ENCODE measurements at regions not wholly inside any gene's neighbourhood (a gene's known extent, or its start where the extent isn't known, plus 50 kb on each side); places are given as distances from the start of the nearest gene placed in this dataset.
"Not testable (repeated sequence)": the region's sequence is repeated elsewhere in the genome, so short reads cannot be mapped to it uniquely, and the experiment has no call there.

DNA sequence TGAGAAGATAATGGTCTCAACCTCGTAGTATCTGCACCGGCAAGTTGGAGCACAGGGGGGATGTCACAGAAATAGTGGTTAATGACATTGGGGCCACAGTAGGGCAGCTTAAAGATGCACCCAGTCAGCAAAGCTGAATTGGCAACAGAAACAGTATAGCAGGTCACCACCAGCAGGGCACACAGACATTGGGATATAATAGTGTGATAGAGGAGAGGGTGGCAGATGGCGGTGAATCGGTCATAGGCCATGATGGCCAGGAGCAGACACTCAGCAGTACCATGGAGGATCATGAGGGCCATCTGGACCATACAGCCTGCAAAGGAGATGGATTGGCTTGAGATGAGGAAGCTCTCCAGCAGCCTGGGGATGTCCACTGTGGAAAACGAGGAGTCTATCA lies 106.0 kb upstream of the OR9Q1 start:
- no peak for DNase-seq (ENCODE audit: low read depth in 2 of 2)

DNA sequence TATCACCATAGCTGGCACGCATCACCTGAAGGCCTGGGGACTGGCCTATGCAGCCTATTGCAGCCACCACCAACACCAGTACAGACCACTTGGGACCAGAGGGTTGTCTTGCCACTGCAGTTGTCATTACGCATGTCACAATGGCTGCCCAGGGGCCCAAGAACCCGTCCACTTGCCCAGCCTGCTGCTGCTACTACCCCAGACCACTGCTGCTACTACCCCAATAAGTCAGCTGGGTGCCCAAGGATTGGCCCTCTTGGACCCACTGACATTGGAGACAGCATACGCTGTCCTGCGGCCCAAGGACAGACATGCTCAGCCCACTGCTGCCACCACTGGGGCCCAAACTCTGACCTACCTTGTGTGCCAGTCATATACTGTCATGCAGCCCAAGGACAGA lies 102.7 kb upstream of the OR9Q1 start:
- no peak for DNase-seq (ENCODE audit: low read depth in 2 of 2)

DNA sequence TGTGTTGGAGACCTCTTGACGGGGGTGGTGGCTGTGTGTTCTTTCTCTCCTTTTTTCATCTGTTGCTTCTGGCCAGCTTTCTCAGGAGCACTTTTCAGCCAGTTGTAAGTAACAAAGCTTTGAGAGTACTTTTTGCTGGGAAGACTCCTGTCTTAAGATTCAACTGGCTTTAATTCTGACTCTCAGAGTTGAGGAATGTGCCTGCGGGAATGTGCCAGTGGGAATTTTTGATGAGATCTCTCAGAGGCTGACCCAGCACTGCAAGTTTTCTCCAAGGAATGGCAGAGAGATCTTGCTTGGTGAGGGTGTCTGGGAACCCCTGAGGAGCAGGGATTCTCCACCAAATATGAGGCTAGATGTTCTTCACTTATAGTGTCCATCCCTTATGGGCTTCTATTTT lies 91.6 kb upstream of the OR9Q1 start:
- DNase-seq (ENCODE audit: low read depth in 2 of 2): no peak

DNA sequence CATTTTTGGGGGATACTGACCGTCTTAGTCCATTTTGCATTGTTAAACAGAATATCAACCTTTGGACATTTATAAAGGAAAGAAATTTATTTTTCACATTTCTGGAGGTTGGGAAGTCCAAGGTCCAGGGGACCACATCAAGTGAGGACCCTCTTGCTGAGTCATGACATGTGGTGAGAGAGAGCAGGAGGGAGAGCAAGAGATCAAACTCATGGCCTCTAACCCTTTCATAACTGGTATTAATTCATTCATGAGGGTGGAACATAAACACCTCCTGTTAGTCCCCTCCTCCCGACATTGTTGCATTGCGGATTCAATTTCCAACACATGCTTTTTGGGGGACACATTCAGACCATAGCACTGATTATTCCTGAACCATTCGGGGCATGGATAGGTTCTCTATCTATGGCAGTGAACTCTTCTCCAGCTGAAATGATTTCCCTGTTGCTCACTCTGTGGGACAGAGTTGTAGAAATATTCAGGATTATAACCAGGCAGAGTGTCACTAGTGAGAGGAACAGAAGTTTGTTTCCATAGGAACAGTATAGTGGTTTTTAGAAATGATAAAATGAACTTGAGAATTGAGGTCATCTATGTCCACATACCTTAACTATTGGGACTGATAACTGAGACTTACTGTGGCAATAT lies 88.2 kb upstream of the OR9Q1 start:
- DNase-seq (ENCODE audit: low read depth in 2 of 2): no peak

DNA sequence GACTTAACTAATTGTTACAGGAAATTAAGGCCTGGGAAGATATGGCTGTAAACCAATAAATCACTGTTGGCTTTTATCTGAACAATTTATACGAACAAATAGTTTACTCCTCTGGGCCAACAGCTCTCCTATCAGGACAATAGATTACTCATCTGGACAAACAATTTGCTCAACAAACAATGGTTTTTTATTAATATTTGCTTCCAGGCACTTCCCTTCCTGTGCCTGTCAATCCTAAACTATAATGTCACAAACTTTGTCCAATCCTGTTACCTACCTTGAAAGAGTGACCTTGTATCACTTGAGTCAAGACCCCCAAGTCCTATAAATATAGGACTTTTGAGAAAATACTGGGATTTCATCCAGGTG lies 87.6 kb upstream of the OR9Q1 start:
- DNase-seq (ENCODE audit: low read depth in 2 of 2): no peak

DNA sequence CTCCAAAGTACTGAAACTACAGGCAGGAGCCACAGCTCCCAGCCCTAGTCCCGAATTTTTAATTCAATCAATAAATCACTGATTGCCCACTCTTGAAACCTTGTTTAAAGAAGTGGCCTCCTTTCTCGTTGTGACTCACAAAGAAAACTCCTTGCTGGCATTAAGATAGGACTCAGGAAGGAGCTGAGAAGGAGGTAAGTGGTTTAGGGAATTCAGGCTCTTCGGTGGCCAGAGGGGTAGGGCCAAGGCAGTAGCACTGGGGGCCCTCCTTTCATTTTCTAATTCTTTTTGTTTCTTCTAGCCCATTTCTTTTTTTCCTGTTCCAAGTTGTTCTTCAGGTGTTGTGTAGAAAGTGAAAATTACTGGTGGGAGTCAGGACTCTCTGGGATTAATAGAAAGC lies 86.2 kb upstream of the OR9Q1 start:
- no peak for DNase-seq (ENCODE audit: low read depth in 2 of 2)

DNA sequence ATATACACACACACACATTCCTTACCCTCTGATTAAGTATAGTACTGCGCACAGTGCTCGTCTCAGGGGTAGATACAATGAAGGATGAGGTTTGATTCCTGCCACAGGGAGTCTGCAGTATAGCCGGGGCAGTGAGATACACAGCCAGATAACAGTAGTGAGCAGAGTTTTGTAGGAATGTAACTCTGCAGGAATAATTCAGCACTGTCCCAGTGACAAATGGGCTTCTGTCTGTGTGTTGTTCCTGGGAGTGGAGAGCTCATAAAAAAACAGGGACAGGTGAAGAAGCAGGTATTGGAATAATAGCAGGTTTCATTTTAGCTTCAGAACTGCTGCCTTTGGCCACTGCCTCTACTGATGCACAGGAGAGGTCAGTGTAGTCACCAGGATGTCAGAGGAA lies 85.3 kb upstream of the OR9Q1 start:
- no peak for DNase-seq (ENCODE audit: low read depth in 2 of 2)

DNA sequence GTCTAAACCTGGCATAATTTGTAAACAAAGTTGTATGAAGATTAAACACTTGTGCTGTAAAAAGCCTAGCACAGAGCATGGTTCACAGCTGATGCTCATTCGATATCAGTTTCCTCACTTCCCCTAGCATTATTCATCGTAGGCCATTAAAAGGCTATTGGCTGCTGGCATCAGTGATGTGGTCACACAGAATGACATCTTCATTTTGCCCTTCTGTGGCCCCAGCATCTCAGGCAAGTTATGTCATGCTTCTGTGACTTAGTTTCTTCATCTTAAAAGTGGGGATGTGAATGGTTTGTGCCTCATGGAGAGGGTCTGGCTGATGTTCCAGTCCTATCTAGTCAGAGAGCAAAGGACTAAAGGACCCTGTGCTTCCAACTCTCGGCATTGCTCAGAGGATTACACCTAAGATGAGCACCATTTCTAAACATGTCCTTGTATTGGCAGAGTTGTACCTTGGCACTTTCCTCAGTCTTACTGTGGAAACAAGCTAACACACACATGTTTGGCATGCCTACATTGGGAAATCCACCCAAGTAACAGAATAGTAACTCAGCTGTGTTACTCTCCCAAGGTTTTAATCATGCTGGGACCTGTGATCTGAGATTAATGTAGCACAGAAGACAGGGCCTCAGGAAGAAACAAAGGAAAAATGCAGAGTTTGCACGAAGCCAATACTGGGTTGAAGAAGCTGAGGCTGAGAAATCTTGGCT lies 83.5 kb upstream of the OR9Q1 start:
- DNase-seq (ENCODE audit: low read depth in 2 of 2): no peak

DNA sequence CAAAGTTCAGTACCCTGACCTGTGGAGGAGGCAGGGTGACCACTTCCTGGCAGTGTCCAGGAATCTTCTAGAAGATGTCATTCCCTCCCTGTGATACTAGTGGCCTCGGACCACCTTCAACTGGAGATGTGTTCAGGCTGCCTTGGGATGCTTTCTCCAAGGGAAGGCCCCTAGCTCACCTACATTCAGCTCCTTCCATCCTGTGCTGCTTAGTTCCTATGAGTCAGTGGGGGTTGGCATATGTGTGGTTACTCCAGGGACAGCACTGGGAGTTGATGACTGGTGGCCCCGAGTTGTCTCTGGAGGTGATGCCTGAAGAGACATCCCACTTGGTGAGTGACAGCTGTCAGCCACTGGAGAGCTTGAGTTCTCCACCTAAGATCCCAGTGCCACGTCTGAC lies 81.8 kb upstream of the OR9Q1 start:
- no peak for DNase-seq (ENCODE audit: low read depth in 2 of 2)

DNA sequence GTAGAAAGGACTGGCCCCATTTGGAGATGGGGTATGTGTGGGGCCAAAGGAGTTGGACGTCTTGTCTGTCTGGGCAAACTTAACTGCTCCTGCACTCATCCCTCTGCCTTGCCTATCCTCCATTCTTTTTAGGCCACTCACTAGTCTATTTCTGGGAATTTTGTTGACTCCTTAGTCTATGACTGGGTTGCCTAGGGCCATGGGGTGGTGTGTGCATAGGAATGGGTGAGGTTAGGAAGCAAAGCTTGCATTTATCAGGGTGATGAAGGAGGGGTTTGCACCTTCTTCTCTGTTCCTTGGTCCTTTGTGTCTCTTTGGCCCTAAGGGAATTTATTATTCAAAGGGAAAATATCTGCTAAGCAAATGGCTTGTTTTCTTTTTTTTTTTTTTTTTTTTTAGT lies 80.9 kb upstream of the OR9Q1 start:
- no peak for DNase-seq (ENCODE audit: low read depth in 2 of 2)

DNA sequence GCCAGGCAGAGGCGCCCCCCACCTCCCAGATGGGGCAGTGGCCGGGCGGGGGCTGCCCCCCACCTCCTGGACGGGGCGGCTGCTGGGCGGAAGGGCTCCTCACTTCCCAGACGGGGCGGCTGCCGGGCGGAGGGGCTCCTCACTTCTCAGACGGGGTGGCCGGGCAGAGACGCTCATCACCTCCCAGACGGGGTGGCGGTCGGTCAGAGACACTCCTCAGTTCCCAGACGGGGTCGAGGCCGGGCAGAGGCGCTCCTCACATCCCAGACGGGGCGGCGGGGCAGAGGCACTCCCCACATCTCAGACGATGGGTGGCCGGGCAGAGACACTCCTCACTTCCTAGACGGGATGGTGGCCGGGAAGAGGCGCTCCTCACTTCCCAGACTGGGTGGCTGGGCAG lies 79.9 kb upstream of the OR9Q1 start:
- DNase-seq (ENCODE audit: low read depth in 2 of 2): not testable (repeated sequence)

DNA sequence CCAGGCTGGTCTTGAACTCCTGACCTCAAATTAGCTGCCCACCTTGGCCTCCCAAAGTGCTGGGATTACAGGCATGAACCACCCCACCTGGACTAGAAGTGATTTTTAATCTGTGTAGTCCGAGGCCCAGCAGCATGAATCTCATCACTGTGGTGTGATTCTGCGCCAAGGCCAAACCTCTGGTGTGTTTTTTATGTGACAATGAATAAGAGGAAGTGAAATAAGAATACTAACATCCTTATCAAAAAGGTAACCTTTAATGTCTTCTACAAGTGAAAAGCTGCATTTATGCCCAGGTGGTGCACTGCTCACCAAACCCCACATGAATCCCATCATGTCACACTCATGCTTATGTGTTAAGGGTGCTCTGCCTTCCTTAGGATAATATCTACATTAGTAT lies 77.1 kb upstream of the OR9Q1 start:
- no peak for DNase-seq (ENCODE audit: low read depth in 2 of 2)

DNA sequence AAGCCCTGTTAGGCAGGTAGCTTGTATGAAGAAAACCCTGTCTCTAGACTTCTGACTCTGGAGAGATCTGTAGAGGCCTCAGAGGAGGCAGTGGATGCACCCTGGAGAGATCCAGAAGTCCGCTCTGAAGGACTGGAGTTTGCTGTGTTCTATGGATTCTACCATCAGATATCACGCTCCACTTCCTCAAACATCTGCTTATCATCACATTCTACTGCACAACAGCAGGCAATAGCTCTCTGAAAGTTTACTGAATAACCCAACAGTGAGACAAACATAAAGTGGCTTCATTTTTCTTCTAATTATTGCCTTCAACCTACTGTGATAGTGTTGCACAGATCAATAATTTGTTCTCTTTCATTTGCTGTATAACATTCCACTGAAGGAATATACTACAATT lies 59.0 kb upstream of the OR9Q1 start:
- DNase-seq (ENCODE audit: low read depth in 2 of 2): no peak

DNA sequence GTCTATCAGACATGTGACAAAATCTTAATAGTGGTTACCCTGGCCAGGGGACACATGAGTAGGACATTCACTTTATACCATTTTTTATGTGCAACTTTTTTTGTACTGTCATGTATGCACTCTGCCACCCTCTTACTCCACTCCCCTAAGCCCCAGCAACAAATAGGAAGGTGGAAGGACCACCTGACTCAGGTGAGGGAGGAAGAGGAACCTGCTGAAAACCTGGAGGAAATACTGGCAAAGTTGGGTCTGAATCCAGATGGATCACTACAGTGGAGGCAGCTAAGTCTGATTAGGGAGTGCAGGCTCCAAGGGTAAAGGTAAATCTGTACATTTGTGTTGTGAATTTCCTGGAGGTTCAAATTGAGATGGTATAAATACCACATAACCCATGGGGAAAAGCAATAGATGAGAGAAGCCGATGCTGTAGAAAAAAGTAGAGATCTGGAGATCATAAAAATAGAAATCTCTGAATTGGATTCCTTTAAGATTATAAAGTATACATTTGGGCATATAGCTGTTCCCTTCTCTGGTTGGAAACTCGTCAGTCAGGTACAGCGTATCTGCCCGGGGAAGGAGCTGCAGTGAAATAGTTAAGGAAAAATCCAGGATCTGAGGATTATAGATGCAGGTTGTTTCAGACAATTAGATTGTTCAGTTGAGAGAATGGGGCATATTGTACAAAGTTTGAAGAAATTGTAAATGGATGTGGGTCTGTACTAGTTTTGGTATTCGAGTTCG lies 52.2 kb upstream of the OR9Q1 start:
- no peak for DNase-seq (ENCODE audit: low read depth in 2 of 2)

DNA sequence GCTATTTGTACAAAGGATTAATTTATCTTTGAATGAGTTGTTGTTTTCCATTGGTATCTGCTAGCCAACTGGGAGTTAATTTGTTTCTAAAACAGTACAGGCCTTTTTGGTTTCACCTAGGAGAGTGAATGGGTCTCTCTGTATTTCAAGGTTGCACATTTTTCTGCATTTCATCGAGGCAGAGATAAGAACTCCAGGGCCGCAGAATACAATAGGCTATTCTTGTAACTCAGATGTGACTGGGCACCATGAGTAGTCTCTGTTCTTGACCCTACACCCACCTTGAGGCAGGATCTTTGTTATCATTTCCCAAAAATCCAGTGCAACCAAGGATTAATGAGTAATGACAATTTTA lies 51.7 kb upstream of the OR9Q1 start:
- no peak for DNase-seq (ENCODE audit: low read depth in 2 of 2)
